K562 (cell line): ENCODE measurements at regions not wholly inside any gene's neighbourhood (a gene's known extent, or its start where the extent isn't known, plus 50 kb on each side); places are given as distances from the start of the nearest gene placed in this dataset.

Experiments used
- CTCF ChIP-seq, 3 experiments: IDR thresholded peaks in 2 of 3; conservative IDR thresholded peaks in 1 of 3; 2 replicates each; pipeline ENCODE4 v1.5.1; 2011 to 2012; ENCODE audit warnings: low read length in 3 of 3, mild to moderate bottlenecking in 3 of 3, control low read depth in 2 of 3, improper control_type of control experiment in 1 of 3, inconsistent platforms in 1 of 3, low read depth in 1 of 3, mixed read lengths in 1 of 3, moderate library complexity in 1 of 3; ENCODE audit not compliant: insufficient read depth in 2 of 3
- E2F8 ChIP-seq: fragments of 450-650 bp; IDR thresholded peaks from 2 replicates; pipeline ENCODE4 v1.7.1; 2018; ENCODE audit warnings: mild to moderate bottlenecking, low read depth; ENCODE audit not compliant: partially characterized antibody
- ELK1 ChIP-seq: sonication (generic); formaldehyde crosslinking; IDR thresholded peaks from 2 replicates; pipeline ENCODE4 v1.8.1; 2022; ENCODE audit warnings: missing genetic modification reagents
- EZH2 ChIP-seq: IDR thresholded peaks from 2 replicates; pipeline ENCODE4 v1.6.1; 2012; ENCODE audit warnings: low read depth, mild to moderate bottlenecking, inconsistent platforms, low read length, borderline replicate concordance
- GABPA ChIP-seq: fragments of 200-800 bp; sonication (Bioruptor generic); conservative IDR thresholded peaks from 2 replicates; pipeline ENCODE4 v1.6.1; 2016; ENCODE audit warnings: low read depth, missing genetic modification characterization, missing compliant biosample characterization
- HNRNPL ChIP-seq: fragments of 200-400 bp; formaldehyde crosslinking; IDR thresholded peaks from 2 replicates; pipeline ENCODE4 v1.6.1; 2017; ENCODE audit warnings: low read depth, mild to moderate bottlenecking, low read length
- JUNB ChIP-seq: fragments of 450-650 bp; formaldehyde crosslinking; conservative IDR thresholded peaks from 2 replicates; pipeline ENCODE4 v1.4.0; 2020; ENCODE audit warnings: mild to moderate bottlenecking
- POLR2A ChIP-seq: fragments of 450-650 bp; conservative IDR thresholded peaks from 2 replicates; pipeline ENCODE4 v1.6.1; 2016
- RCOR1 ChIP-seq, 2 experiments: IDR thresholded peaks; 2 replicates each; pipeline ENCODE4 v1.6.1; 2012; ENCODE audit warnings: low read depth in 2 of 2, low read length in 2 of 2, borderline replicate concordance in 1 of 2, improper control_type of control experiment in 1 of 2
- SP1 ChIP-seq: sonication (generic); formaldehyde crosslinking; IDR thresholded peaks from 2 replicates; pipeline ENCODE4 v1.8.1; 2022; ENCODE audit warnings: mild to moderate bottlenecking, missing genetic modification reagents
- ZKSCAN1 ChIP-seq: fragments of 150-350 bp; IDR thresholded peaks from 2 replicates; pipeline ENCODE4 v1.6.1; 2016; ENCODE audit warnings: low read depth, low read length
- TF ChIP-seq, protein P1 (sequence below): sonication (generic); formaldehyde crosslinking; IDR thresholded peaks from 2 replicates; pipeline ENCODE4 v1.8.1; 2023; ENCODE audit warnings: mild to moderate bottlenecking, missing genetic modification reagents
- TF ChIP-seq, protein P2 (sequence below): fragments of 250-450 bp; sonication (Bioruptor Pico); IDR thresholded peaks from 2 replicates; pipeline ENCODE4 v1.4.0; 2020; ENCODE audit warnings: mild to moderate bottlenecking
- TF ChIP-seq, protein P3 (sequence below): fragments of 450-650 bp; formaldehyde crosslinking; IDR thresholded peaks from 2 replicates; pipeline ENCODE4 v1.4.0; 2020; ENCODE audit warnings: mild to moderate bottlenecking, mixed read lengths

DNA sequence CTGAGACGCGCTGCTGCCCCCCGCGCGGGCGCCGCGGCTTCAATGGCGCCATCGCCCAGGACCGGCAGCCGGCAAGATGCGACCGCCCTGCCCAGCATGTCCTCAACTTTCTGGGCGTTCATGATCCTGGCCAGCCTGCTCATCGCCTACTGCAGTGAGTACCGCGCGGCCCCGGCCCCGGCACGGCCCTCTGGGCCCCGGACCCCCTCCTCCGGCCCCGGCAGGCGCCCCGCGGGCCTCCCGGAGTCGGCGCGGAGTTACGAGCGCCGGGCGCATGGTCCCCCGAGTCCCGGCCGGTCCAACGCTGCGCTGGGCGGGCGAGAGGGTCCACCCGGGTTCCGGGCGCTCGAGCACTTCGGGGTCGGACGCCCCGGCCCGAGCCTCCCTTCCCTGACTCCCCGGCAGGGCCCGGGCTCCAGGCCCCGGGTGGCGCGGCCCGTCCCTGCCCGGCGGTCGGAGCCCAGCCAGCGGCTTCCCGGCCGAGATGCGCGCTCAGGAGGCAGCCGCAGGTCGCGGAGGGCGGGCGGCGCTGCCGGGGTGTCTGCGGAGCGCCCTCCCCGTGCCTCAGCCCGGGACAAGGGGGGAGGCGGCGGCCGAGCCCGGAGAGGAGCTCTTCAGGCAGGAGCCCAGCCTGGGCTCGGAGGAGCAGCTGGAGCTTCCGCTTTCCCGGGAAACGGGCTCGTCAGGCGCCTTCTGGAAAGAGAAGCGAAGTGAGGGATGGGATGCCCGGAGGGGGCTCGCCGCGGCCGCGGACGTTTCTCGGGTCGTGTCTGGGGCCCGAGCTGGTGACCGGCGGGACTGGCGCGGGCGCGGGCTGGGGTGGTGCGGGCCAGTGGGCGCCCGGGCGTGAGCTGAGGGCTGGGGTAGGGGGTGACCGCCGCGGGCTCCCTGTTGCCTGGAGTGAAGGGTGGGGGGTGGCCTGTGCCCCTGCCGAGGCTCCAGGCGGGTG, 1337.8 kb downstream of the BRD1 start:
- TF ChIP-seq EZH2 (no peak), CTCF (IDR thresholded peaks at IDR 0.05 in 2 of 3, conservative IDR thresholded peaks at IDR 0.05 in 1 of 3; ENCODE audit: insufficient read depth in 2 of 3, low read depth in 1 of 3, low read length in 3 of 3) (no peak), ELK1 (CRISPR knock-in tag) (no peak), JUNB (no peak), E2F8 (no peak), RCOR1 (IDR thresholded peaks at IDR 0.05; ENCODE audit: borderline replicate concordance in 1 of 2, low read depth in 2 of 2, low read length in 2 of 2) (no peak), SP1 (CRISPR knock-in tag) (no peak), ZKSCAN1 (no peak), HNRNPL (no peak), POLR2A (no peak), GABPA (tag) (no peak)
- TF ChIP-seq, protein P1, sequence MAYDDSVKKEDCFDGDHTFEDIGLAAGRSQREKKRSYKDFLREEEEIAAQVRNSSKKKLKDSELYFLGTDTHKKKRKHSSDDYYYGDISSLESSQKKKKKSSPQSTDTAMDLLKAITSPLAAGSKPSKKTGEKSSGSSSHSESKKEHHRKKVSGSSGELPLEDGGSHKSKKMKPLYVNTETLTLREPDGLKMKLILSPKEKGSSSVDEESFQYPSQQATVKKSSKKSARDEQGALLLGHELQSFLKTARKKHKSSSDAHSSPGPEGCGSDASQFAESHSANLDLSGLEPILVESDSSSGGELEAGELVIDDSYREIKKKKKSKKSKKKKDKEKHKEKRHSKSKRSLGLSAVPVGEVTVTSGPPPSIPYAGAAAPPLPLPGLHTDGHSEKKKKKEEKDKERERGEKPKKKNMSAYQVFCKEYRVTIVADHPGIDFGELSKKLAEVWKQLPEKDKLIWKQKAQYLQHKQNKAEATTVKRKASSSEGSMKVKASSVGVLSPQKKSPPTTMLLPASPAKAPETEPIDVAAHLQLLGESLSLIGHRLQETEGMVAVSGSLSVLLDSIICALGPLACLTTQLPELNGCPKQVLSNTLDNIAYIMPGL (CRISPR knock-in tag), result no peak
- TF ChIP-seq, protein P2, sequence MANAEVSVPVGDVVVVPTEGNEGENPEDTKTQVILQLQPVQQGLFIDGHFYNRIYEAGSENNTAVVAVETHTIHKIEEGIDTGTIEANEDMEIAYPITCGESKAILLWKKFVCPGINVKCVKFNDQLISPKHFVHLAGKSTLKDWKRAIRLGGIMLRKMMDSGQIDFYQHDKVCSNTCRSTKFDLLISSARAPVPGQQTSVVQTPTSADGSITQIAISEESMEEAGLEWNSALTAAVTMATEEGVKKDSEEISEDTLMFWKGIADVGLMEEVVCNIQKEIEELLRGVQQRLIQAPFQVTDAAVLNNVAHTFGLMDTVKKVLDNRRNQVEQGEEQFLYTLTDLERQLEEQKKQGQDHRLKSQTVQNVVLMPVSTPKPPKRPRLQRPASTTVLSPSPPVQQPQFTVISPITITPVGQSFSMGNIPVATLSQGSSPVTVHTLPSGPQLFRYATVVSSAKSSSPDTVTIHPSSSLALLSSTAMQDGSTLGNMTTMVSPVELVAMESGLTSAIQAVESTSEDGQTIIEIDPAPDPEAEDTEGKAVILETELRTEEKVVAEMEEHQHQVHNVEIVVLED (CRISPR knock-in tag), result no peak
- TF ChIP-seq, protein P3, sequence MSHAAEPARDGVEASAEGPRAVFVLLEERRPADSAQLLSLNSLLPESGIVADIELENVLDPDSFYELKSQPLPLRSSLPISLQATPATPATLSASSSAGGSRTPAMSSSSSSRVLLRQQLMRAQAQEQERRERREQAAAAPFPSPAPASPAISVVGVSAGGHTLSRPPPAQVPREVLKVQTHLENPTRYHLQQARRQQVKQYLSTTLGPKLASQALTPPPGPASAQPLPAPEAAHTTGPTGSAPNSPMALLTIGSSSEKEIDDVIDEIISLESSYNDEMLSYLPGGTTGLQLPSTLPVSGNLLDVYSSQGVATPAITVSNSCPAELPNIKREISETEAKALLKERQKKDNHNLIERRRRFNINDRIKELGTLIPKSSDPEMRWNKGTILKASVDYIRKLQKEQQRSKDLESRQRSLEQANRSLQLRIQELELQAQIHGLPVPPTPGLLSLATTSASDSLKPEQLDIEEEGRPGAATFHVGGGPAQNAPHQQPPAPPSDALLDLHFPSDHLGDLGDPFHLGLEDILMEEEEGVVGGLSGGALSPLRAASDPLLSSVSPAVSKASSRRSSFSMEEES, result no peak
